ENCODE measurements at regions not wholly inside any gene's neighbourhood (a gene's known extent, or its start where the extent isn't known, plus 50 kb on each side); places are given as distances from the start of the nearest gene placed in this dataset.

- Histone ChIP-seq H3K27me3 (ENCODE audit: insufficient read depth) (no peaks in the 10 kb centered on the region), H2AFZ (no peak overlapping the region), H3K4me1 (ENCODE audit: insufficient read depth) (no peaks in the 10 kb centered on the region), H3K79me2 (replicated peaks; ENCODE audit: insufficient read depth) (no peaks in the 10 kb centered on the region), H4K20me1 (replicated peaks; ENCODE audit: insufficient read depth) (no peaks in the 10 kb centered on the region), H3K36me3 (ENCODE audit: insufficient read depth) (no peaks in the 10 kb centered on the region), H3K9me2 (ENCODE audit: insufficient read depth) (peaks cover 9% of the 10 kb centered on the region; the same call in 1 of the 2 replicates), H3K4me2 (no peak overlapping the region), H3K27ac (ENCODE audit: low read depth) (no peak overlapping the region), H3F3A (replicated peaks; ENCODE audit: low read depth) (no peaks in the 10 kb centered on the region), H3K4me3 (no peak overlapping the region)
- ATAC-seq, result no peak
- H3K36me3 Mint-ChIP-seq (ENCODE audit: low read depth), result no peaks in the 10 kb centered on the region
- no peak overlapping the region for H3K4me3 Mint-ChIP-seq
- no peak overlapping the region for H3K27ac Mint-ChIP-seq
- H3K9me3 Mint-ChIP-seq, result no peaks in the 10 kb centered on the region
- DNase-seq (ENCODE audit: low spot score), result no peak
- 0 out of 3 replicates have a peak, but pooled peaks cover 3% of the 10 kb centered on the region for H3K4me1 Mint-ChIP-seq
- H3K27me3 Mint-ChIP-seq (ENCODE audit: insufficient read depth, low read depth, poor library complexity), result no peaks in the 10 kb centered on the region
- TF ChIP-seq ZNF331 (CRISPR knock-in tag; IDR thresholded peaks at IDR 0.05; ENCODE audit: low read depth), result no peak
These were observed 114.7 kb upstream of the ADAMTS9 start for GRCh38 chr3:64802460-64802859.

DNA sequence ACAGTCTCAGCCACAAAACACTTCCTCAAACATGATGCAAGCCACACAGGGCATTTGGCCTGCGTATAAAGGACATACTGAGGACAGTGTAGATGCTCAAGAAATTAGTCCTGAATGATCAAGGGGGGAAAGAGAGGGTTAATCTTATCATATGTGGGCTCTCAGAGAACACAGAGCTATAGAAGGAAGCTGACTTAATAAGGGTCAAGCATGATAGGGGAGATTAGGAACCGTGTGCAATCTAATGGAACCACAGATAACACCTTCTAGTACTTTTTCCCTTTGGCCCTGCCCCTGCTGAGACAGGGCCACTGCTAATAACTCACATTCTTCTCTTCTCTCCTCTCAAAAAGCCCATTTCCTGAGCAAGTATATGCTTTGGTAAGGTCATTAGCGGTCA, 114.1 kb upstream of the ADAMTS9 start:
- Mint-ChIP-seq H3K9me3 (no peaks in the 10 kb centered on the region), H3K27ac (no peak overlapping the region), H3K36me3 (ENCODE audit: low read depth) (no peaks in the 10 kb centered on the region), H3K4me3 (no peak overlapping the region), H3K4me1 (peaks cover 7% of the 10 kb centered on the region), H3K27me3 (ENCODE audit: insufficient read depth, low read depth, poor library complexity) (no peaks in the 10 kb centered on the region)
- no peaks in the 10 kb centered on the region for H3K27me3 ChIP-seq (ENCODE audit: insufficient read depth)
- no peak overlapping the region for H3K27ac ChIP-seq (ENCODE audit: low read depth)
- H3F3A ChIP-seq (replicated peaks; ENCODE audit: low read depth), result no peaks in the 10 kb centered on the region
- TF ChIP-seq POLR2AphosphoS5 (IDR thresholded peaks at IDR 0.05; ENCODE audit: low read depth), result no peak
- TF ChIP-seq, protein P1, sequence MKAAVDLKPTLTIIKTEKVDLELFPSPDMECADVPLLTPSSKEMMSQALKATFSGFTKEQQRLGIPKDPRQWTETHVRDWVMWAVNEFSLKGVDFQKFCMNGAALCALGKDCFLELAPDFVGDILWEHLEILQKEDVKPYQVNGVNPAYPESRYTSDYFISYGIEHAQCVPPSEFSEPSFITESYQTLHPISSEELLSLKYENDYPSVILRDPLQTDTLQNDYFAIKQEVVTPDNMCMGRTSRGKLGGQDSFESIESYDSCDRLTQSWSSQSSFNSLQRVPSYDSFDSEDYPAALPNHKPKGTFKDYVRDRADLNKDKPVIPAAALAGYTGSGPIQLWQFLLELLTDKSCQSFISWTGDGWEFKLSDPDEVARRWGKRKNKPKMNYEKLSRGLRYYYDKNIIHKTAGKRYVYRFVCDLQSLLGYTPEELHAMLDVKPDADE (IDR thresholded peaks at IDR 0.05), result no peak
- TF ChIP-seq REST (IDR thresholded peaks at IDR 0.05; ENCODE audit: unreplicated experiment), result no peak
- ATAC-seq (no peak), DNase-seq (ENCODE audit: low spot score) (no peak)
- H3K4me3 ChIP-seq, result no peak overlapping the region
- H3K36me3 ChIP-seq (ENCODE audit: insufficient read depth), result no peaks in the 10 kb centered on the region
- peak overlapping the region; percentile 59; the same call in 1 of the 2 replicates for H2AFZ ChIP-seq
- H3K4me2 ChIP-seq, result no peak overlapping the region
- no peaks in the 10 kb centered on the region for H3K79me2 ChIP-seq (replicated peaks; ENCODE audit: insufficient read depth)
- H3K4me1 ChIP-seq (ENCODE audit: insufficient read depth), result peaks cover 4% of the 10 kb centered on the region; the same call in 1 of the 2 replicates
- peaks cover 9% of the 10 kb centered on the region; the same call in 1 of the 2 replicates for H3K9me2 ChIP-seq (ENCODE audit: insufficient read depth)
- H4K20me1 ChIP-seq (replicated peaks; ENCODE audit: insufficient read depth), result no peaks in the 10 kb centered on the region

DNA sequence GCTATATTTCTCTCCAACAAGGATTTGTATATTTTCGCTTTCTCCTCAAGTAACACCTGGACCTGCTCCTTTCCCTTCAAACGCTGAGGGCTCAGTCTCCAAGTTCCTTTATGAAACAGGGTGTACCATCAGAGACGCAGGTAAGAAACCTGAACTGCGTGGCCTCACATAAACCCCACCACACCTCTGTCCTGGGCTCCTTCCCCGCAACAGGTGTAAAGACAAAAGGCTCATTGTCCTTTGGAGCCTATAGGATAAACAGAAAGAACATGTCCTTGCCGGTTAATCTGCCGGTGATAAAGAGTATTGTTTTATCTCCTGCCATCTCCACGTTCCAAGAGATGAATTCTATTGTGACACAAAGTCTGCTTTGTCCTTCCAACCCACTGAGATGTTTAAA, 111.8 kb upstream of the ADAMTS9 start:
- Histone ChIP-seq H3K79me2 (replicated peaks; ENCODE audit: insufficient read depth) (no peaks in the 10 kb centered on the region), H3K27me3 (ENCODE audit: insufficient read depth) (no peaks in the 10 kb centered on the region), H3K27ac (ENCODE audit: low read depth) (no peak overlapping the region), H3F3A (replicated peaks; ENCODE audit: low read depth) (no peaks in the 10 kb centered on the region), H3K4me1 (ENCODE audit: insufficient read depth) (peaks cover 10% of the 10 kb centered on the region), H4K20me1 (replicated peaks; ENCODE audit: insufficient read depth) (no peaks in the 10 kb centered on the region), H3K9me2 (ENCODE audit: insufficient read depth) (peaks cover 9% of the 10 kb centered on the region; the same call in 1 of the 2 replicates), H3K4me2 (no peak overlapping the region), H2AFZ (no peak overlapping the region; the same call in 1 of the 2 replicates), H3K36me3 (ENCODE audit: insufficient read depth) (no peaks in the 10 kb centered on the region), H3K4me3 (no peak overlapping the region)
- Mint-ChIP-seq H3K4me3 (no peak overlapping the region), H3K27me3 (ENCODE audit: insufficient read depth, low read depth, poor library complexity) (no peaks in the 10 kb centered on the region), H3K27ac (no peak overlapping the region), H3K36me3 (ENCODE audit: low read depth) (no peaks in the 10 kb centered on the region), H3K4me1 (peaks cover 19% of the 10 kb centered on the region), H3K9me3 (no peaks in the 10 kb centered on the region)
- DNase-seq (ENCODE audit: low spot score), result no peak
- no peak for TF ChIP-seq ZNF114 (CRISPR knock-in tag; IDR thresholded peaks at IDR 0.05)
- ATAC-seq, result no peak
